ENCODE measurements at regions not wholly inside any gene's neighbourhood (a gene's known extent, or its start where the extent isn't known, plus 50 kb on each side); places are given as distances from the start of the nearest gene placed in this dataset.

- DNase-seq, result no peak
Measured at GRCh38 chr11:70537576-70538571, 139.5 kb downstream of the CTTN start.

- DNase-seq, result no peak
Measured at GRCh38 chr11:70538641-70539359, 140.5 kb downstream of the CTTN start.

- no peak for DNase-seq
Measured at GRCh38 chr11:70539360-70540095, 141.2 kb downstream of the CTTN start.

DNA sequence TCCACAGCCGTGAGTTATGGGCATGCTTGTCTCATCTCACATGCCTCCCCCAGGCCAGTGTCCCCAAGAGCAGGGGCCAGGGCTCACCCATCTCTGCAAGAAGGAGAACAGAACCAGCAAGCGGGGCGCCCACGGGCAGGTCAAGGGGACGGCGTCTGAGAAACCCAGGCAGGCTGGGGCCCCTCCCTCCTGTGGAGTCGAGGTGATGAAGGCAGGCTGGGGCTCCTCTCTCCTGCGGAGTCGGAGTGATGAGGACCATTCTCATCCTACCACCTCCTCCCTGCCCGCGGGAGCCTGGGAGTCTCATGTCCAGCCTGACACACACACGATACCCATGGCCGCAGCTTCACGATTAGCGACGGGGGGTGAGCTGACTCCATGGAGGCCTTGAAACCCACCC lies 141.9 kb downstream of the CTTN start:
- DNase-seq, result no peak

GRCh38 chr11:70541176-70541575 lies 142.8 kb downstream of the CTTN start:
- no peak for DNase-seq

- no peak for DNase-seq
Measured at GRCh38 chr11:70541699-70542098, 143.4 kb downstream of the CTTN start.

DNA sequence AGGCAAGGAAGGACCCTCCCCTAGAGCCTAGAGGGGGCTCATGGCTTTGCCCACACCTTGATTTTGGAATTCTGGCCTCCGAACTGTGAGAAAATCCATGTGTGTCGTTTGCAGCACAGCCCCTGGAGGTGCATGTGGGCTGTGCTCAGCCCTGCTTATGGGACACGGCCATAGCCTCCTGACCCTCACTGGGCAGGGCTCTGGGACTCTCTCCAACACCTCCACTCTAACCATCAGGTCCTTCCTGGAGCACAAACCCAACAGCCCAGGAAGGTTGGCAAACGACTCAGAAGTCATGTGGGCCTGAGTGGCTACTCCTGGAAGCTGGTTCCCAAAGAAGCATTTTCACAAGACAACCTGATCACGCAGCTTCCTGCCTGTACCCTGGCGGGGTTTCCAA lies 144.1 kb downstream of the CTTN start:
- no peak for DNase-seq

- DNase-seq, result no peak
Measured at GRCh38 chr11:70542811-70543210, 144.5 kb downstream of the CTTN start.

DNA sequence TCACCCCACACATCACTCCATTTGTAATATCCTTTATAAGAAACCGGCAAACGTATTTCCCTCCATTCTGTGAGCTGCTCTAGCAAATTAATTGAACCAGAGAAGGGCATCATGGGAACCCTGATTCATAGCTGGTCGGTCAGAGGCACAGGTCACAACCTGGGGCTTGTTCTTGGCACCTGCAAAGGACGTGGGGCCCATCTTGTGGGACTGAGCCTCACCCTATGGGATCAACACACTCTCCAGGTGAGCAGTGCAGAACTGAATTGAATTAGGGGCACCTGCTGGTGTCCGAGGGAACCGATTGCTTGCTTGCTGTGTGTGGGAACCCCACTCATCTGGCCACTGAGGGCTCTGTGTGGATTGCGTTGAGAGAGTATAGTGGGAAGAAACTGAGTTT lies 145.3 kb downstream of the CTTN start:
- no peak for DNase-seq

GRCh38 chr11:70544067-70544773 lies 145.9 kb downstream of the CTTN start:
- DNase-seq, result no peak

- no peak for DNase-seq
Measured at GRCh38 chr11:70544774-70545609, 146.7 kb downstream of the CTTN start.

DNA sequence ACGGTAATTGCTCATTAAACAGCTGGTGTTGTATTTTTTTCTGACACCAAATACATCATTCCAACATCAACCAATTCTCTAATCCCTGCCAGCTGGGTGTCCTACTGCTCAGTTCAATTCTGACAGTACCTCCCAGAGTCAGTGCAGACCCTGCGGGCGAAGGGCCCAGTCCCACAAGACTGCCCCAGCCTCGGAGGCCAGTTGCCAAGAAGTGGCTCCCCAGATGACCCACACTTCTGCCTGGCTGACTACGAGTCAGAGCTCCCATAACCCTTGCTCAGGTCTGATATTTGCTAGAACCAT lies 147.2 kb downstream of the CTTN start:
- no peak for DNase-seq

GRCh38 chr11:70546191-70546940 lies 148.0 kb downstream of the CTTN start:
- no peak for DNase-seq

- no peak for DNase-seq
Measured at GRCh38 chr11:70547386-70547785, 149.1 kb downstream of the CTTN start.

GRCh38 chr11:70547821-70548670 lies 149.7 kb downstream of the CTTN start:
- no peak for DNase-seq

GRCh38 chr11:70548976-70549375 lies 150.6 kb downstream of the CTTN start:
- no peak for DNase-seq

GRCh38 chr11:70549386-70549785 lies 151.1 kb downstream of the CTTN start:
- DNase-seq, result no peak

DNA sequence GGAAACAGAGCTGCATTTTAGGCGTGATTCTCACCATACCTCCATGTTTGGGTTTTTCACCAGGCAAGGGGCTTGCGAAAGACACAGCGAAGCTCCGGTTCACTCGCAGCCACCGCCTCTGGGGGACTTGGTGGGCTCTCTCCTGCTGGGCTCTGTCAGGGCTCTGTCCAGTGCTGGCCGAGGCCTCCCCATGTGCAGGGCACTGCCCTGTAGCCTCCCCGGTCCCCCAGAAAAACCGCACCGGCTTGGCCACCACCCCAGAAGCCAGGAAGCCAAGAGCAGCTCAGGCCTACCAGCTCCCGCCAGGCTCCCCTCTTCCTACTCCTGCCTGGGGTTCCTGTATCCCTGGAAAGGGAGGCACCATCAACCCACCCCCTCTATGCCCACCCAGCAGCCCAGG lies 151.5 kb downstream of the CTTN start:
- no peak for DNase-seq

DNA sequence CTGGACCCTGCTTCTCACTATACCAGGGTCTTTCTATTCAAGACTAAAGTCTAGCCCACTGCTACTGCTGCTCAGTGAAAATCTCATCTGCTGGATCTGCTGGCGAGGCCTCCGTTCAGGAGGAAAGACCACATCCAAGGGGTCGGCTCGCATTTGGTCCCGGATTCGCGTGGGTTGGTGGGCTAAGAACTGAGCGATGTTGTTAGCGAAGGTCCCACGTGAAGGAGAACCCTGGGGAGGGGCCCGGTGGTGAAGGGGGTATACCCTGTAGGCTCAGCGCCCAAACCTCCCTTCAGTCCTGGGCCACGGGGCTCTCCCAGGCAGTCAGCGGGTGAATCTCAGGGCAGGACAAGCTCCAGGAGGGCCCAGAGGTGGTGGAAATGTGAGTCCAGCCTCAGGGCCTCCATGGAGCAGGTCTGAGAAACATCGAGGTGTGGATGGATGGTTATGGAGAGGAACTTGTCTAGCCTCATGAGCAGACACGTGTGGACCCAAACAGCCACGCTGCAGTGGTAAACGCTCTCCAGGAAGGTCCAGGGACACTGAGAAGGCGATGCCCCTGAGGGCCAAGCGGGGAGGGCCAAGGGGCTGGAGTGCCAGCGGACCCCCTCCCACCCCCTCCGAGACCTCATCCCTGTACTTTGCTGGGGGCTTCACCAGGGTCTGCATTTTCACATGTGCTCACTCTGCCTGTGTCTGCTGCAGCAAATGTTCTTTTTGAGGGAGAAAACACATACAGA lies 152.3 kb downstream of the CTTN start:
- DNase-seq, result no peak

Measured in NCI-H1417 treated with DMSO at 0.1 percent for 48 hours (cell line).